H54 (cell line): ENCODE measurements at regions not wholly inside any gene's neighbourhood (a gene's known extent, or its start where the extent isn't known, plus 50 kb on each side); places are given as distances from the start of the nearest gene placed in this dataset.
A peak's percentile ranks its signal among the peaks of the same experiment; 100 is the strongest.

Experiments used
- DNase-seq: peaks from one replicate; pipeline ENCODE4 v3.0.0; 2011; ENCODE audit warnings: low spot score, mixed read lengths; ENCODE audit not compliant: insufficient read length
- FAIRE-seq: peaks from 3 replicates; lab custom pipeline; 2011; peaks lifted over from hg19 to GRCh38; lab: Jason Lieb, UNC
- POLR2A ChIP-seq: IDR thresholded peaks from 2 replicates; pipeline ENCODE4 v1.6.1; 2011; ENCODE audit warnings: low read depth, mild to moderate bottlenecking, low read length

- TF ChIP-seq POLR2A = no peak
- no peak for DNase-seq
- no peak for FAIRE-seq
Observed at GRCh38 chr12:111310076-111310870, 58.6 kb downstream of the PHETA1 start.

- FAIRE-seq (no peak), DNase-seq (no peak)
- TF ChIP-seq POLR2A = no peak
Observed at GRCh38 chr12:111309584-111309983, 59.3 kb downstream of the PHETA1 start.

GRCh38 chr12:111308473-111308872, 60.4 kb downstream of the PHETA1 start:
- FAIRE-seq = no peak
- DNase-seq = no peak
- TF ChIP-seq POLR2A = no peak

DNA sequence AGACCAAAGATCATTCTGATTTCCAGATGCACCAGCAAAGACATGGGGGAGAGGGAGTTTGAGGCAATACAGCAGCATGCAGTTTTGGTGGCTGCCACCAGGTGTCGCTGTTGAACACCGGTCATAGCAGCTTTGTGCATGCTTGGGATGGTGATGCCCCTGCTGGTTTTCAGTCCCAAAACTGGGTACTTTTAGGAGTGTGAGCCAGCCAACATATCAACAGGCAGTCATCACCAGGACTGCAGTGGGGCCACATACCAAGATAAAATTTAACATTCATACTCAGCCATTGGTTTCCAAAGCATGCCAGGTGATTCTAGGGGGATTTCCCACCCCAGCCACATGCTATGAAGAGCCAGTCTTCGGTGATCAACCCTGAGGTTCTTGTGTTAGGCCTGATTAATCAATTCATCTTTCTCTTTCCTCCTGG, 64.2 kb downstream of the PHETA1 start:
- no peak for TF ChIP-seq POLR2A
- no peak for FAIRE-seq
- DNase-seq = peak; percentile 48

DNA sequence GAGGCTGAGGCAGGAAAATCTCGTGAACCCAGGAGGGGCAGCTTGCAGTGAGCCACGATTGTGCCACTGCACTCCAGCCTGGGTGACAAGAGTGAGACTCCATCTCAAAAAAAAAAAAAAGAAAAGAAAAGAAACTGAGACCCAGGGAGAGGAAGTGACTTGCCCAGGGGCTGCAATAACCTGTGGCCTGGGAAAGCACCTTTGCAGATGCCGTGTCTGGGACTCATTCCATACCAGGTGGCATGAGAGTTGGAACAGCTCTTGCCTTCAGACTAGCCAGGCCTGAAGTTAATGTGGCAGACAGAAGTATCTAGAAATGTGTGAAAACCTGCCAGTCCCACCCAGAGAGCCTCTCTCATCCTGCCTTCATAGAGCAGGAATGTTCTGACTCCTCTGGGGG, 65.4 kb downstream of the PHETA1 start:
- no peak for DNase-seq
- no peak for FAIRE-seq
- no peak for TF ChIP-seq POLR2A

- no peak for TF ChIP-seq POLR2A
- DNase-seq = peak; percentile 74
- FAIRE-seq = no peak
Observed at GRCh38 chr12:111298582-111299436, 70.1 kb downstream of the PHETA1 start.

- no peak for TF ChIP-seq POLR2A
- DNase-seq (no peak), FAIRE-seq (no peak)
Observed at GRCh38 chr12:111297703-111298426, 71.0 kb downstream of the PHETA1 start.

DNA sequence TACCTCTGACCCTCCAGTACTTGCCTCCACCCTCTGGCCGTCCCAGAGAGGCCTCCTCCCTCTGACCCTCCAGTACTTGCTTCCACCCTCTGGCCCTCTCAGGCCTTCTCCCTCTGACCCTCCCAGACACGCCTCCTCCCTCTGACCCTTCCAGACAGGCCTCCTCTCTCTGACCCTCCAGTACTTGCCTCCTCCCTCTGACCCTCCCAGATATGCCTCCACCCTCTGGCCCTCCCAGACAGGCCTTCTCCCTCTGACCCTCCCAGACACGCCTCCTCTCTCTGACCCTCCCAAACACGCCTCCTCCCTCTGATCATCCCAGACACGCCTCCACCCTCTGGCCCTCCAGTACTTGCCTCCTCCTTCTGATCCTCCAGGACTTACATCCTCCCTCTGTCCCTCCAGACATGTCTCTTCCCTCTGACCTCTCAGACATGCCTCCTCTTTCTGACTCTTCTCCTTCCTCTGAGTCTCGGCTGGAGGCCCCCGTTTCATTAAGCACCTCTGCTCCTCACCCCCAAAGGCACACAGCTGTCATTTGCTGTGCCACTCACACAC, 71.9 kb downstream of the PHETA1 start:
- no peak for FAIRE-seq
- TF ChIP-seq POLR2A = no peak
- DNase-seq = no peak

- no peak for TF ChIP-seq POLR2A
- FAIRE-seq = no peak
- DNase-seq = no peak
Observed at GRCh38 chr12:111295176-111295575, 73.7 kb downstream of the PHETA1 start.

DNA sequence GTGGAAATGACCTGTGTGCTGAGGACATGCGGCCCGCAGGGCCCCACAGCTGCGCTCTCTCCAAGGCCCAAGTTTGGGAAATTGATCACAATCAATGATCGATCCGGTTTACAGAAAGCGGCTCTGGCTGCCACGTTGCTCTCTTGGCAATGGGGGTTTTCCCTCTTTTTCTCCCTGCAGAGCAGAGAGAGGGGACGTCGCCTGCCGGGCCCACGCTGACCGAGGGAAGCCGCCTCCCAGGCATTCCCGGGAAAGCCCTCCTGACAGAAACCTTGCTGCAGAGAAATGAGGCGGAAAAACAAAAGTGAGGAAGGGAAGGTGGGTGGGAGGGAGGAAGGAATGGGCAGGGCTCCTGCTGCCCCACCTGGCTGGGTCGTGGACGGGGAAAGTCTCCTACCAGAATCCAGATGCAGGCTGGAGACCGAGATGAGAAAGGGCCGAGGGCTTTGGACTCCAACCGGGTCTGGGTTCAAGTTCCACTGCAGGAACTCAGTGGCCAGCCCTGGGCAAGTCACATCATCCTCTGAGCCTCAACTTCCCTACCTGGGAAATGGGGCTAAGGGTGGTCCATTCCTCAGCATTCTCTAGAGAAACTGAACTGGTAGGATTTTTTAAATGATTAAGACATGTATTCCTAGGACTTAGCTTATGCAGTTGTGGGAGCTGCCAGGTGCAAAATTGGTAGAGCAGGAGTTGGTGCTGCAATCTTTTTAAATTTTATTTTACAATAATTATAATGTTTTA, 75.5 kb downstream of the PHETA1 start:
- no peak for TF ChIP-seq POLR2A
- no peak for FAIRE-seq
- no peak for DNase-seq

- no peak for TF ChIP-seq POLR2A
- FAIRE-seq = no peak
- no peak for DNase-seq
Observed at GRCh38 chr12:111291357-111291756, 77.5 kb downstream of the PHETA1 start.

GRCh38 chr12:111288771-111289170, 80.1 kb downstream of the PHETA1 start:
- DNase-seq (no peak), FAIRE-seq (no peak)
- no peak for TF ChIP-seq POLR2A
